ENCODE measurements at regions not wholly inside any gene's neighbourhood (a gene's known extent, or its start where the extent isn't known, plus 50 kb on each side); places are given as distances from the start of the nearest gene placed in this dataset.
A peak's percentile ranks its signal among the peaks of the same experiment; 100 is the strongest.

- no peak for DNase-seq (ENCODE audit: low read depth)
- H3K4me3 ChIP-seq (ENCODE audit: low read length), result no peak overlapping the region
- TF ChIP-seq, protein P1, sequence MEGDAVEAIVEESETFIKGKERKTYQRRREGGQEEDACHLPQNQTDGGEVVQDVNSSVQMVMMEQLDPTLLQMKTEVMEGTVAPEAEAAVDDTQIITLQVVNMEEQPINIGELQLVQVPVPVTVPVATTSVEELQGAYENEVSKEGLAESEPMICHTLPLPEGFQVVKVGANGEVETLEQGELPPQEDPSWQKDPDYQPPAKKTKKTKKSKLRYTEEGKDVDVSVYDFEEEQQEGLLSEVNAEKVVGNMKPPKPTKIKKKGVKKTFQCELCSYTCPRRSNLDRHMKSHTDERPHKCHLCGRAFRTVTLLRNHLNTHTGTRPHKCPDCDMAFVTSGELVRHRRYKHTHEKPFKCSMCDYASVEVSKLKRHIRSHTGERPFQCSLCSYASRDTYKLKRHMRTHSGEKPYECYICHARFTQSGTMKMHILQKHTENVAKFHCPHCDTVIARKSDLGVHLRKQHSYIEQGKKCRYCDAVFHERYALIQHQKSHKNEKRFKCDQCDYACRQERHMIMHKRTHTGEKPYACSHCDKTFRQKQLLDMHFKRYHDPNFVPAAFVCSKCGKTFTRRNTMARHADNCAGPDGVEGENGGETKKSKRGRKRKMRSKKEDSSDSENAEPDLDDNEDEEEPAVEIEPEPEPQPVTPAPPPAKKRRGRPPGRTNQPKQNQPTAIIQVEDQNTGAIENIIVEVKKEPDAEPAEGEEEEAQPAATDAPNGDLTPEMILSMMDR (IDR thresholded peaks at IDR 0.05; ENCODE audit: insufficient read depth, low read depth, low read length, missing control alignments), result no peak
These were observed 497.5 kb downstream of the SOX6 start for GRCh38 chr11:15858881-15859280.

- TF ChIP-seq, protein P1 (IDR thresholded peaks at IDR 0.05; ENCODE audit: insufficient read depth, low read depth, low read length, missing control alignments), result no peak
- H3K4me3 ChIP-seq (ENCODE audit: low read length), result no peak overlapping the region
- no peak for DNase-seq (ENCODE audit: low read depth)
These were observed 496.9 kb downstream of the SOX6 start for GRCh38 chr11:15859411-15859810.

- no peak overlapping the region for H3K4me3 ChIP-seq (ENCODE audit: low read length)
- TF ChIP-seq, protein P1 (IDR thresholded peaks at IDR 0.05; ENCODE audit: insufficient read depth, low read depth, low read length, missing control alignments), result no peak
- no peak for DNase-seq (ENCODE audit: low read depth)
These were observed 495.1 kb downstream of the SOX6 start for GRCh38 chr11:15861256-15861655.

DNA sequence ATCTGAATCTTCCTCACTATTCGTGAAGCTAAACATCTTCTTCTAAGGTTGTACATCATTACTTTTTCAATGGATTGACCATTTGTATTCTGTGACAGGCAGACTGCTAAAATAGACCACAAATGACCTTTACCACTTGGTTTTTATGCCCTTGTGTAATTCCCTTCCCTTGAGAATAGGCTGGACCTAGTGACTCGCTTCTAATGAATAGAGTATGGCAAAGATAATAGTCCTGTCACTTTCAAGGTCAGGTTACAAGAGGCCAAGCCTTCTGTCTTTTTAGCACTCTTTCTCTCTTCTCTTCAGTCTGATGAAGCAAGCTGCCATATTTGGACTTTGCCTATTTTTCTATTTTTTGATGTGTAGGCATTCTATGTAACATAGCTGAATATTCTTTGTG lies 492.9 kb downstream of the SOX6 start:
- TF ChIP-seq, protein P1 (IDR thresholded peaks at IDR 0.05; ENCODE audit: insufficient read depth, low read depth, low read length, missing control alignments), result no peak
- H3K4me3 ChIP-seq (ENCODE audit: low read length), result no peak overlapping the region
- DNase-seq (ENCODE audit: low read depth), result no peak

DNA sequence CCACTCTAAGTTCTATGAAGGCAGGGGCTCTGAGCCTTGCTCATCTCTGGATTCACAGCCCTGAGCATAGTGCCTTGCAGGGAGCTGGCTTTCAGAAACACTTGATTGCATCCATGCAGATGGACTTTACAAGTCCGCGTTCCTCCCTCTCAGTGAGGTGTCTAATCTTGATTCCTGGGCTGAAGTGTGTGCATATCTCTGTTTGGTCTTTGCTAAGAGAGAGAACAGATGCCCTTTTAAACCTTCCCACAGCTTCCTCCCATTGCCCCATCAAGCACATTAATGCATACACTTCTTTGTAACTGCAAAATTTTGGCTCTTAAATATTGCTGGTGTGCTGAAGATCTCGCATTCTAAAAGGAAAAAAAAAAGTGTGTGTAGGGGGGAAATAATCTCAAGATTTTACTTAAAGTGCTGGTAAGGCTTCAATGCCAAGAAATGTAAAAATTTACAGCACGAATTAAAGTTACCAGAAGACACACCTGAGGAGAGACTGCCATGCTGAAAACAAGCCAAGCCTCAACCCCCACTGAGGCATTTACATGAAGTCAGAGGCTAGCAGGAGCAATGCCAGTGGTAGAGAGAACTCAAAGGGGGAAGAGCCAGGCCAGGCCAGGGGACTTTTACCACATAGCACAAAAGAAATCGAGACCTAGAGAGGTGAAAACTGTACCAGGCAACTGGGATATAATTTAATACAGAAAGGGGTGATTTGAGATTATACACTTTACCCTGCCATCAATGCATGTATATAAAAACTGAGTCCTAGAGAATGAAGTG lies 492.1 kb downstream of the SOX6 start:
- TF ChIP-seq, protein P1 (IDR thresholded peaks at IDR 0.05; ENCODE audit: insufficient read depth, low read depth, low read length, missing control alignments), result no peak
- no peak for DNase-seq (ENCODE audit: low read depth)
- no peak overlapping the region for H3K4me3 ChIP-seq (ENCODE audit: low read length)

DNA sequence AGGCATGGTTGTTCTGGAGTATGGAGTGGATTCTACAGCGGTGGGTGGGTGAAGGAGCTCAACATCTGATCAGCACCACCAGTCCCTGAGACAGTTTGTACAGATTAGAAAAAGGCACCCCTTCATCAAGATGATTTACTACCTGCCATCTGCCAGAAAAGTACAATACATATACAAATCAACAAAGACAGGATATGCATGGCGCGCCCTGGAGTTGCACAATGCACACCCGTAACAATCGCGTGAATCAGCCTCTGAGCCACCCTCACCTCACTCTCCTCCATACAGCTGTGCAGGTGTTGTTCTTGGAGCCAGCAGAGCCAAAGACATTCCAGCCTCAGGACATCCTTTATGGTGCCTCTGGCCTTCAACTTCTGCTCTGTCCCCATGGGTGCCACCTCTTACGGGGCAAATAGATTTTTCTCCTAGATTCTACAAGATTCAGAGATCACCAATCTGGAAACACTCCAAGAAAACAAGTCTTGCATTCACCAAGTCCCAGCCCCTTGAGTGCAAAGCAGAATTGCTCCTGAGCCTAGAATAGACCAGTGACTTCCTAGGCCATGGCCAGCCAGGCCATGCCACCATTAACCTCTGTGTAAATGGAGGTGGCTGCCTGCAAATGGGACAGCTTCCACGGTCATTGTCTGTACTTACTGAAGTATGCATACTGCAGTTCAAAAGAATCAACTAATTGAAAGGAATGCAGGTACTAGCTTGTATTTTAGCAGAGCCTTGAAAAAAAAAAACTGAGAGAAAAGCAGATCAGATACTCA lies 490.9 kb downstream of the SOX6 start:
- DNase-seq (ENCODE audit: low read depth), result peak; percentile 97

More for the DNA sequence above, 490.9 kb downstream of the SOX6 start:
- H3K4me3 ChIP-seq (ENCODE audit: low read length), result no peak overlapping the region
- TF ChIP-seq, protein P1 (IDR thresholded peaks at IDR 0.05; ENCODE audit: insufficient read depth, low read depth, low read length, missing control alignments), result no peak

All from epithelial cell of esophagus (primary cell).